Kidney (tissue), 13 donors: ENCODE measurements at regions not wholly inside any gene's neighbourhood (a gene's known extent, or its start where the extent isn't known, plus 50 kb on each side); places are given as distances from the start of the nearest gene placed in this dataset.

Source experiments
- DNase-seq, 5 donors: peaks; one replicate each; pipeline ENCODE4 v3.0.0-alpha.2; 2013 to 2020
- FAIRE-seq: peaks from 2 replicates; lab custom pipeline; 2012; peaks lifted over from hg19 to GRCh38; lab: Jason Lieb, UNC
- H3K27ac ChIP-seq, 2 donors: one replicate each; pipeline ENCODE4 v1.7.0; 2013; ENCODE audit warnings: low read depth in 2 of 2, low read length in 2 of 2, inconsistent platforms in 1 of 2
- H3K27me3 ChIP-seq: one replicate; pipeline ENCODE4 v1.7.1; 2013; ENCODE audit warnings: low read length, inconsistent platforms; ENCODE audit not compliant: control insufficient read depth, insufficient read depth
- H3K36me3 ChIP-seq, 3 donors: one replicate each; pipeline versions ENCODE4 v1.7.0 to v1.7.1; 2013; ENCODE audit warnings: low read length in 3 of 3, control low read depth in 1 of 3, inconsistent platforms in 1 of 3; ENCODE audit not compliant: insufficient read depth in 3 of 3, control insufficient read depth in 2 of 3
- H3K4me1 ChIP-seq, 3 donors: one replicate each; pipeline versions ENCODE4 v1.7.0 to v1.7.1; 2013; ENCODE audit warnings: low read length in 3 of 3, inconsistent platforms in 1 of 3, low read depth in 1 of 3; ENCODE audit not compliant: control insufficient read depth in 2 of 3, insufficient read depth in 2 of 3
- H3K4me3 ChIP-seq, 3 donors: one replicate each; pipeline versions ENCODE4 v1.7.0 to v1.8.1; 2013; ENCODE audit warnings: low read length in 3 of 3, control low read depth in 1 of 3, inconsistent platforms in 1 of 3
- H3K9ac ChIP-seq, 3 donors: one replicate each; pipeline versions ENCODE4 v1.7.0 to v1.7.1; 2013; ENCODE audit warnings: low read length in 3 of 3, control low read depth in 1 of 3, inconsistent platforms in 1 of 3
- H3K9me3 ChIP-seq, 3 donors: one replicate each; pipeline versions ENCODE4 v1.7.0 to v1.7.1; 2013; ENCODE audit warnings: low read length in 3 of 3, control low read depth in 1 of 3, inconsistent platforms in 1 of 3; ENCODE audit not compliant: control insufficient read depth in 2 of 3, insufficient read depth in 1 of 3
- intact Hi-C: fragments of 100-400 bp; cut with DNase I; formaldehyde crosslinking; loops from one replicate; pipeline ENCODE4 v1.11.1; 2022
- TF ChIP-seq, protein P1 (sequence below): IDR thresholded peaks from 3 replicates; pipeline ENCODE4 v1.5.1; 2012; ENCODE audit warnings: mild to moderate bottlenecking, moderate library complexity, borderline replicate concordance; ENCODE audit not compliant: insufficient read depth; ENCODE audit errors: extremely low read depth
- donor health status: control.
- donor health status: control.
- donor health status: control.
- donor health status: control.
- donor health status: control.
- donor health status: DM: yes; HTN: yes; CAD: no.
- donor health status: Normal renal cell carcinoma (clear cell type).

DNA sequence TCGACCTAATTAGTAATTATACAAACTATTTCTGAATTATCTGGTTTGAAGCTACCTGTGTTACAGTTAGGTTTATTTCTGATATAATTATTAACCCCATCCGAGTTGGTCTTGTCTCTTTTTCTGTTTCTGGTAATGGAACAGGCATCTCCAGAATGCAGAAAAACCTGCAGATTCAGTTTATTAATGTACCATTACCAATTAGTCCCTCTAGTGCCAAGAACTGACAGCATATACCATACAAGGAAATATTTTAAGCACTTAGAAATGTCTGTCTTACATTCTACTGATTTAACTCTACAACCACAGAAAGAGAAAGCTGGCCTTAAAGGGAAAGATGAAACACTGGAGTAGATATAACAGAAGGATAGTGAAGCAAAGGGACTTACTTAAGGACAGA lies 570.6 kb downstream of the CENPC start:
- no peak overlapping the region for H3K27ac ChIP-seq
- intact Hi-C loops: no loop called here
- H3K36me3 ChIP-seq: no peaks in the 10 kb centered on the region
- no peaks in the 10 kb centered on the region for H3K9me3 ChIP-seq
- no peaks in the 10 kb centered on the region for H3K27me3 ChIP-seq
- DNase-seq: peak in 1 of 5 donors; percentile 5
- no peak overlapping the region for H3K9ac ChIP-seq
- H3K4me3 ChIP-seq: no peak overlapping the region
- TF ChIP-seq, protein P1, sequence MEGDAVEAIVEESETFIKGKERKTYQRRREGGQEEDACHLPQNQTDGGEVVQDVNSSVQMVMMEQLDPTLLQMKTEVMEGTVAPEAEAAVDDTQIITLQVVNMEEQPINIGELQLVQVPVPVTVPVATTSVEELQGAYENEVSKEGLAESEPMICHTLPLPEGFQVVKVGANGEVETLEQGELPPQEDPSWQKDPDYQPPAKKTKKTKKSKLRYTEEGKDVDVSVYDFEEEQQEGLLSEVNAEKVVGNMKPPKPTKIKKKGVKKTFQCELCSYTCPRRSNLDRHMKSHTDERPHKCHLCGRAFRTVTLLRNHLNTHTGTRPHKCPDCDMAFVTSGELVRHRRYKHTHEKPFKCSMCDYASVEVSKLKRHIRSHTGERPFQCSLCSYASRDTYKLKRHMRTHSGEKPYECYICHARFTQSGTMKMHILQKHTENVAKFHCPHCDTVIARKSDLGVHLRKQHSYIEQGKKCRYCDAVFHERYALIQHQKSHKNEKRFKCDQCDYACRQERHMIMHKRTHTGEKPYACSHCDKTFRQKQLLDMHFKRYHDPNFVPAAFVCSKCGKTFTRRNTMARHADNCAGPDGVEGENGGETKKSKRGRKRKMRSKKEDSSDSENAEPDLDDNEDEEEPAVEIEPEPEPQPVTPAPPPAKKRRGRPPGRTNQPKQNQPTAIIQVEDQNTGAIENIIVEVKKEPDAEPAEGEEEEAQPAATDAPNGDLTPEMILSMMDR: no peak
- no peak for FAIRE-seq
- no peaks in the 10 kb centered on the region for H3K4me1 ChIP-seq

- TF ChIP-seq, protein P1: no peak
These were observed 573.2 kb downstream of the CENPC start for GRCh38 chr4:66972087-66972486.

DNA sequence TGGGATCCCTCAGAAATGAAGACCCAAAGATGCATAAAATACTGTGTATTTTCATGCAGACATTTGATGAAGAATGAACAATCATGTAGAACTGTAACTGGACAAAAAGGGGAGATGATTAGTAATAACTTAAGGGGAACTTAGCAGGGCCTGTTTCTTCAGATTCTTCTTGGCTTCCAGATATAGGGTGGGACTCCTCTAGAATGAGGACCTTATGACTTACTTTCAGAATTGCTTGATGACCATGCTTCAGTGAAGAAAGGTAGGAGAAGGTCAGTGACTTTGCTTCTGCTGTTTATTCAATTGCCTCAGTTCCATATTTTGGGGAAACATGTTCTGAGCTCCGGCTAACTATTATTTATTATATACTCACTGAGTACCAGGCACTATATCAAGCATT lies 580.8 kb downstream of the CENPC start:
- no peaks in the 10 kb centered on the region for H3K9me3 ChIP-seq
- no peak overlapping the region for H3K9ac ChIP-seq
- H3K36me3 ChIP-seq: no peaks in the 10 kb centered on the region
- TF ChIP-seq, protein P1: no peak
- no peak overlapping the region for H3K4me3 ChIP-seq
- no peaks in the 10 kb centered on the region for H3K4me1 ChIP-seq
- H3K27me3 ChIP-seq: no peaks in the 10 kb centered on the region
- DNase-seq: no peak
- H3K27ac ChIP-seq: no peak overlapping the region
- no peak for FAIRE-seq
- intact Hi-C loops: no loop called here

More at GRCh38 chr4:66972087-66972486, 573.2 kb downstream of the CENPC start:
- DNase-seq: no peak
- Histone ChIP-seq H3K27ac (no peak overlapping the region), H3K4me1 (no peaks in the 10 kb centered on the region), H3K9ac (no peak overlapping the region), H3K4me3 (no peak overlapping the region), H3K9me3 (no peaks in the 10 kb centered on the region), H3K36me3 (no peaks in the 10 kb centered on the region), H3K27me3 (no peaks in the 10 kb centered on the region)
- intact Hi-C loops: no loop called here
- FAIRE-seq: no peak

DNA sequence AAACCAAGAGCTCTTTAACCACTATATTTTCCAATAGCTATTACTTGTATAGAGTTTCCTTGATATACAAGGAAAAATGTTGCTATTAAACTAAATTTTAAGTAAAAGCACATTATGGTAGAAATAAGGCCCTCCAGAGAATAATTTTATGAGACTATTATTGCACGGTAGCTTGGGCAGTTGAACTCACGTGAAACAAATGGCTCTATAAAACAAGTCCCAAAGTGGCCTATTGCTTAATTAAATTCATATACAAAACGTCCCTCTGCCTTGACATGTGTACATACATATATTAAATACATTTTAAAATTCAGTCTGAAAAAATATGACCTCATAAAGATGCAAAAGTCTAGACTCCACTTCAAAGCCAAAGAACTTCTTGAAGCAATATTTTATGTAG lies 582.2 kb downstream of the CENPC start:
- intact Hi-C loops: no loop called here
- DNase-seq (peak in 1 of 5 donors; percentile 46), FAIRE-seq (no peak)
- Histone ChIP-seq H3K27me3 (no peaks in the 10 kb centered on the region), H3K4me3 (no peak overlapping the region), H3K9me3 (no peaks in the 10 kb centered on the region), H3K27ac (no peak overlapping the region), H3K4me1 (no peaks in the 10 kb centered on the region), H3K9ac (no peak overlapping the region), H3K36me3 (no peaks in the 10 kb centered on the region)
- TF ChIP-seq, protein P1: no peak
